GM06990 (cell line): ENCODE measurements at regions not wholly inside any gene's neighbourhood (a gene's known extent, or its start where the extent isn't known, plus 50 kb on each side); places are given as distances from the start of the nearest gene placed in this dataset.
A peak's percentile ranks its signal among the peaks of the same experiment; 100 is the strongest.

ENCODE experiments used
- DNase-seq: peaks from one replicate; pipeline ENCODE4 v3.0.0-alpha.2; 2011; ENCODE audit not compliant: insufficient read length; ENCODE audit errors: extremely low read depth
- H3K27me3 ChIP-seq: replicated peaks from 2 replicates; pipeline ENCODE4 v1.6.0; 2011; ENCODE audit warnings: low read length; ENCODE audit not compliant: control insufficient read depth, insufficient read depth
- H3K36me3 ChIP-seq: 2 replicates; pipeline ENCODE4 v1.5.1; 2011; ENCODE audit warnings: low read length; ENCODE audit not compliant: control insufficient read depth, insufficient read depth
- H3K4me3 ChIP-seq: replicated peaks from 2 replicates; pipeline ENCODE4 v1.5.1; 2011; ENCODE audit warnings: low read depth, mild to moderate bottlenecking, control low read depth, low read length
- TF ChIP-seq, protein P1 (sequence below): IDR thresholded peaks from 2 replicates; pipeline ENCODE4 v1.5.1; 2011; ENCODE audit warnings: low read length, control low read depth, mild to moderate bottlenecking, inconsistent platforms; ENCODE audit not compliant: insufficient read depth, poor library complexity, severe bottlenecking

DNA sequence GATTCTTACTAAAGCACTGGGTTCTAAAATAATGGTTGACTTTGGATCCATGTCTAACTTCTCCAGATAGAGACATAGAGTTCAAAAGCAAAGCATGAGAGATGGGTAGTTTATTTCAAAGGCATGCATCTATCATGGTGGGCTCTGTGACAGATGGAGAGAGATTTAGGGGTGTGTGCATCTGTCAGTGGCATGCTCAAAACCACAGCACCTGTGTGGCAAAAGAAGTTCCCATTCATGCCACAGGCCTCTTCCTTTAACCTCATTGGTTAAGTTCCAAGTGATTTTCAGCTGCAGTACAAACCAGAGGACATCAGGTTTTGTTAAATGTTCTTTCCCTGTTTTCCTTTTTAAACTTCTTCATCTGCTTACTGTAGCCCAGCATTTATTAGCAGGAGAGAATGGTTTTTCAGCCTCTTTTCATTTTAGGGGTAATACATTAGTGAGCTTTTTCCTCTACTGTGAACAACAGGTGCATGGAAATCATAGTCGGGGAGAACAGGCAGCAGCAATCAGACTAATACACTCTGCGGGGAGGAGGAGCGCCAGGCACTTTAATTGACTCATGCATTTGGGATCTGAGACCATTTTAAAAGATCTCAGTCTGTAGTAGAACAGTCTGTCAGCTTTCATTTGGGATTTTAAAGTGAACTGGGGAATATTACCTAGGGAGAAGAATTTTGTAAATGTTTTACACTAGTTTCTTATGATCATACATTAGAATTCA lies 52.4 kb upstream of the UPP2 start:
- no peak for DNase-seq
- Histone ChIP-seq H3K27me3 (no peaks in the 10 kb centered on the region), H3K36me3 (no peaks in the 10 kb centered on the region), H3K4me3 (no peak overlapping the region)
- TF ChIP-seq, protein P1, sequence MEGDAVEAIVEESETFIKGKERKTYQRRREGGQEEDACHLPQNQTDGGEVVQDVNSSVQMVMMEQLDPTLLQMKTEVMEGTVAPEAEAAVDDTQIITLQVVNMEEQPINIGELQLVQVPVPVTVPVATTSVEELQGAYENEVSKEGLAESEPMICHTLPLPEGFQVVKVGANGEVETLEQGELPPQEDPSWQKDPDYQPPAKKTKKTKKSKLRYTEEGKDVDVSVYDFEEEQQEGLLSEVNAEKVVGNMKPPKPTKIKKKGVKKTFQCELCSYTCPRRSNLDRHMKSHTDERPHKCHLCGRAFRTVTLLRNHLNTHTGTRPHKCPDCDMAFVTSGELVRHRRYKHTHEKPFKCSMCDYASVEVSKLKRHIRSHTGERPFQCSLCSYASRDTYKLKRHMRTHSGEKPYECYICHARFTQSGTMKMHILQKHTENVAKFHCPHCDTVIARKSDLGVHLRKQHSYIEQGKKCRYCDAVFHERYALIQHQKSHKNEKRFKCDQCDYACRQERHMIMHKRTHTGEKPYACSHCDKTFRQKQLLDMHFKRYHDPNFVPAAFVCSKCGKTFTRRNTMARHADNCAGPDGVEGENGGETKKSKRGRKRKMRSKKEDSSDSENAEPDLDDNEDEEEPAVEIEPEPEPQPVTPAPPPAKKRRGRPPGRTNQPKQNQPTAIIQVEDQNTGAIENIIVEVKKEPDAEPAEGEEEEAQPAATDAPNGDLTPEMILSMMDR, result no peak

DNA sequence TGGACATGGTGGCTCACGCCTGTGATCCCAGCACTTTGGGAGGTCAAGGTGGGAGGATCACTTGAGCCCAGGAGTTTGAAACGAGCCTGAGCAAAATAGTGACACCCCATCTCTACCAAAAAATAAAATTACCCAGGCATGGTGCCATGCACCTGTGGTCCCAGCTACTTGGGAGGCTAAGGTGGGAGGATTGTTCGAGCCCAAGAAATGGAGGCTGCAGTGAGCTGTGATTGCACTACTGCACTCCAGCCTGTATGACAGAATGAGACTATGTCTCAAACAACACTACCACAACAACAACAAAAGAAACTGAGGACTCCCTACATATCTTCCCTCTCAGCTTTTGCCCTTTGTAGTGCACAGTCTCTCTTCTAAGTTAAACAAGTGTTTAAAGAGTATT lies 53.3 kb upstream of the UPP2 start:
- no peaks in the 10 kb centered on the region; the same call in 1 of the 2 replicates for H3K27me3 ChIP-seq
- no peaks in the 10 kb centered on the region for H3K36me3 ChIP-seq
- TF ChIP-seq, protein P1, result no peak
- H3K4me3 ChIP-seq, result no peak overlapping the region
- no peak for DNase-seq

DNA sequence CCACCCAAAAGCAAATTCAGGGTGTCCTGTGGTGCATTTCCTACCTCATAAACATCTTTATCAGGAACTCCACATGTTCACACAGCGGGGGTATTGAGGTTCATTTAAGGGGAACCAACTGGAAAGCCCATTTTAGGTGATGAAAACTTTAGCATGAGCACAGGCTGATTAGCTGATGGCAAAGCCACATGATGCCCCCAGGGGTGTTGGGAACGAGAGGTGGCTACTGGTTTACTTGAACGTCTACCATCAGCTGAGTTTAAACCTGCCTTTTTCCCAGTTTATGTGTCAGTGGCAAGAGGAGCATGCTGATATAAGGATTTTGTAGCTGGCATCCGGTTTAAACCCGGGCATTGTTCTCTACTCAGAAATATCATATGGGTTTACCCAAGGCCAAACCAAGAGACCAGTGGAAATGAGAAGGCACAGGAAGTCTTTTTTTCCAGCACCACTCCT lies 54.5 kb upstream of the UPP2 start:
- no peak for DNase-seq
- TF ChIP-seq, protein P1, result no peak
- H3K27me3 ChIP-seq, result no peaks in the 10 kb centered on the region; the same call in 1 of the 2 replicates
- H3K4me3 ChIP-seq, result no peak overlapping the region
- no peaks in the 10 kb centered on the region for H3K36me3 ChIP-seq

DNA sequence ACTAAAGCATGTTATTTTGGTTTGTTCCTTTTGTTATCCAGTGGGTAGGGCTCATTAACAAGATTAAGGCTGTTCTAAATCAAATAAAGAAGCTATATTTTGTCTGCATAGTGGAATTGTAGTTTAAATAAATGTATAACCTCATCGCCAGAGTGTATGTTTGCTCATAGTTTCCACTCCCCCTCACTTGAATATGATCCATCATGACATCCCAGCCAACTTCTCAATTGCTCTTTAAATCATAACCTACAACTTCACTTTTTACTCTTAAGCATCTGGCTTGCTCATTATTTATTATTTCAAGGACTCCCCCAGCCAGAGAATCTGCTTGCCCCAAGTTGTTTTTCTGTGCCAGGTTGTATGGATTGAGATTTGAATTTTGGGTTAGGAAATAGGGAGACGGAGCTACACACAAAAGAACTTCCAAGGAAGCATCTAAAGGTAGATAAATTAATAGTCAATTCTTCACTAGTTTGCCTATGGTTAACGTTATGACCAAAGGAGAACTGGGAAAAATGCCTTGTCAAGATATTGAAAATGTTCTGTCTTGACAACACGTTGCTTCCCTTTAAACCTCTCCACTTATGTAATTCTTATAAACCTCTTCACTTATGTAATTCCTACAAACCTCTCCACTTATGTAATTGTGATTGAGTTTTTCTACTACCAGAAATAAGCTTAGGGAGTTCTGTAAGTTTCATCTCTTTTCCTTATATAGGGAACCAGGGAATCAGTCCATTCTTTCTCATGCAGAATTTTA lies 55.4 kb upstream of the UPP2 start:
- Histone ChIP-seq H3K27me3 (no peaks in the 10 kb centered on the region; the same call in 1 of the 2 replicates), H3K36me3 (no peaks in the 10 kb centered on the region), H3K4me3 (no peak overlapping the region)
- DNase-seq, result no peak
- TF ChIP-seq, protein P1, result no peak

DNA sequence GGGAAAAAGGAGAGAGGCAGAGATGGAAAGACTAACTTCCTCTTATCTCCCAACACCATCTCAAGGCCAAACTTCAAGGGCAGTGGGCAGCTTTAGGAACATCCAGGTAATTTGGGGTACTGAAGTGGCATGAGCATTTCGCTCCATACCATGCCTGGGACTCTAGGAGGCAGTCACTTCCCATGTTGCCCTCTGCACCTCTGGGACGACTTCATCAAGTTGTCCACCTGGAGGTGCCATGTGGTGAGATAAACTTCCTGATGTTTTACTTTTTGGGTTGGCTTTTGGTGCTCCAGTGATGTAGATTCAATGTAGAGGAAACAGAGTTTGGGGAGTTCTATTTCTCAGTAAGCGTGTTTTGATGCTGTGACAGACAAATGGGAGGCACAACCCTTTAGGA lies 56.3 kb upstream of the UPP2 start:
- Histone ChIP-seq H3K4me3 (no peak overlapping the region), H3K27me3 (no peaks in the 10 kb centered on the region; the same call in 1 of the 2 replicates), H3K36me3 (no peaks in the 10 kb centered on the region)
- TF ChIP-seq, protein P1, result peak; percentile 22
- DNase-seq, result no peak
